OCI-LY3 (cell line): ENCODE measurements at regions not wholly inside any gene's neighbourhood (a gene's known extent, or its start where the extent isn't known, plus 50 kb on each side); places are given as distances from the start of the nearest gene placed in this dataset.

Experiments
- H2AFZ ChIP-seq: fragments of 200-600, 300-600 bp; shearing (Covaris generic); 2 replicates; pipeline ENCODE4 v1.6.0; 2014; ENCODE audit warnings: antibody characterized with exemption, low read depth, low read length
- H3K27ac ChIP-seq: fragments of 200-600, 300-600 bp; sonication (generic); 2 replicates; pipeline ENCODE4 v1.5.1; 2014; ENCODE audit warnings: mild to moderate bottlenecking, low read length, moderate library complexity, mixed read lengths
- H3K27me3 ChIP-seq: fragments of 200-600, 300-600 bp; sonication (generic); 2 replicates; pipeline ENCODE4 v1.6.1; 2014; ENCODE audit warnings: low read depth, low read length, mixed read lengths
- H3K36me3 ChIP-seq: fragments of 200-600, 300-600 bp; sonication (generic); replicated peaks from 2 replicates; pipeline ENCODE3; 2014; ENCODE audit warnings: low read depth, low read length, mixed read lengths
- H3K4me1 ChIP-seq: fragments of 300-600, 200-600 bp; sonication (generic); 2 replicates; pipeline ENCODE4 v1.6.1; 2014; ENCODE audit warnings: low read length, mixed read lengths
- H3K4me2 ChIP-seq: fragments of 200-600, 300-600 bp; sonication (generic); 2 replicates; pipeline ENCODE4 v1.6.1; 2014; ENCODE audit warnings: low read length, mixed read lengths
- H3K4me3 ChIP-seq: fragments of 300-600, 200-600 bp; sonication (generic); 2 replicates; pipeline ENCODE4 v1.5.1; 2014; ENCODE audit warnings: antibody characterized with exemption, mild to moderate bottlenecking, low read length, moderate library complexity
- H3K79me2 ChIP-seq: fragments of 300-600, 200-600 bp; shearing (Covaris generic); 2 replicates; pipeline ENCODE4 v1.6.1; 2014; ENCODE audit warnings: mild to moderate bottlenecking, low read length, mixed read lengths
- H3K9ac ChIP-seq: fragments of 300-600, 200-600 bp; shearing (Covaris generic); 2 replicates; pipeline ENCODE4 v1.6.0; 2014; ENCODE audit warnings: mild to moderate bottlenecking, low read length, moderate library complexity
- H3K9me3 ChIP-seq: fragments of 200-600, 300-600 bp; shearing (Covaris generic); 2 replicates; pipeline ENCODE4 v1.6.1; 2014; ENCODE audit warnings: low read length, mixed read lengths; ENCODE audit not compliant: insufficient read depth
- H4K20me1 ChIP-seq: fragments of 200-600, 300-600 bp; sonication (generic); 2 replicates; pipeline ENCODE4 v1.6.1; 2016; ENCODE audit warnings: low read length, mixed read lengths; ENCODE audit not compliant: insufficient read depth
- EZH2phosphoT487 ChIP-seq: fragments of 200-600 bp; shearing (Covaris generic); IDR thresholded peaks from 2 replicates; pipeline ENCODE4 v1.6.1; 2018; ENCODE audit warnings: antibody characterized with exemption, mixed run types, low read depth
- TF ChIP-seq, protein P1 (sequence below): fragments of 200-600, 300-600 bp; sonication (generic); IDR thresholded peaks from 2 replicates; pipeline ENCODE4 v1.5.1; 2014; ENCODE audit warnings: antibody characterized with exemption, low read length, low read depth

DNA sequence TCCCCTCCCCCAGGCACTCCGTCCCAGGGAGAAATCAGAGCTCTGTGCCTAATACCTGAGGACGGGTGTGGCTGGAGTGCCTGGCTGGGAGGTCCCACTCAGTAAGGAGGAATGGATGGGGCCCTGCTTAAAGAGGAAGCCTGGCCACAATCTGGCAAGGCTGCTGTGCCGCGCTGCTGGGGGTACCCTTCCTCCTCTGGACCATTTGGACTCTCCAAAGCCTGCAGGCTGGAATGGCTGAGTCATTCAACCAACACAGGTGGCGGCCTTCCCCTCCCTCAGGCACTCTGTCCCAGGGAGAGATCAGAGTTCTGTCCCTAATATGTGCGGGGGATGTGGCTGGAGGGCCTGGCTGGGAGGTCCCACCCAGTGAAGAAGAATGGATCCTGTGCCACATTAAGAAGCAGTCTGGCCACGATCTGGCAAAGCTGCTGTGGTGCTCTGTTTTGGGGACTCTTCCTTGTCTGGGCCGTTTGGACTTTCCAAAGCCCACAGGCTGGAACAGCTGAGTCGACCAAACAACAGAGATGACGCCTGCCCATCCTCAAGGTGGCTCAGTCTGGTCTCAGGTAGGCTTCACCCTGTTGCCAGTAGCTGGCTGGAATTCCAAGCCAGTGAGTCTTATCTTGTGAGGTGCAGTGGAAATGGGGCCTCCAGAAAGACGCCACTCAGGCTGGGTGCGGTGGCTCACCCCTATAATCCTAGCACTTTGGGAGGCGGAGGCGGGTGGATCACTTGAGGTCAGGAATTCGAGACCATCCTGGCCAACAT is 127.3 kb upstream of the HUWE1 start:
- Histone ChIP-seq H3K79me2 (no peaks in the 10 kb centered on the region), H3K4me1 (no peaks in the 10 kb centered on the region), H3K4me3 (no peak overlapping the region), H4K20me1 (no peaks in the 10 kb centered on the region), H3K27ac (no peak overlapping the region), H3K27me3 (no peaks in the 10 kb centered on the region), H3K9me3 (no peaks in the 10 kb centered on the region), H2AFZ (no peak overlapping the region), H3K4me2 (no peak overlapping the region), H3K36me3 (no peaks in the 10 kb centered on the region), H3K9ac (no peak overlapping the region)
- TF ChIP-seq EZH2phosphoT487 = no peak
- TF ChIP-seq, protein P1, sequence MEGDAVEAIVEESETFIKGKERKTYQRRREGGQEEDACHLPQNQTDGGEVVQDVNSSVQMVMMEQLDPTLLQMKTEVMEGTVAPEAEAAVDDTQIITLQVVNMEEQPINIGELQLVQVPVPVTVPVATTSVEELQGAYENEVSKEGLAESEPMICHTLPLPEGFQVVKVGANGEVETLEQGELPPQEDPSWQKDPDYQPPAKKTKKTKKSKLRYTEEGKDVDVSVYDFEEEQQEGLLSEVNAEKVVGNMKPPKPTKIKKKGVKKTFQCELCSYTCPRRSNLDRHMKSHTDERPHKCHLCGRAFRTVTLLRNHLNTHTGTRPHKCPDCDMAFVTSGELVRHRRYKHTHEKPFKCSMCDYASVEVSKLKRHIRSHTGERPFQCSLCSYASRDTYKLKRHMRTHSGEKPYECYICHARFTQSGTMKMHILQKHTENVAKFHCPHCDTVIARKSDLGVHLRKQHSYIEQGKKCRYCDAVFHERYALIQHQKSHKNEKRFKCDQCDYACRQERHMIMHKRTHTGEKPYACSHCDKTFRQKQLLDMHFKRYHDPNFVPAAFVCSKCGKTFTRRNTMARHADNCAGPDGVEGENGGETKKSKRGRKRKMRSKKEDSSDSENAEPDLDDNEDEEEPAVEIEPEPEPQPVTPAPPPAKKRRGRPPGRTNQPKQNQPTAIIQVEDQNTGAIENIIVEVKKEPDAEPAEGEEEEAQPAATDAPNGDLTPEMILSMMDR = no peak

DNA sequence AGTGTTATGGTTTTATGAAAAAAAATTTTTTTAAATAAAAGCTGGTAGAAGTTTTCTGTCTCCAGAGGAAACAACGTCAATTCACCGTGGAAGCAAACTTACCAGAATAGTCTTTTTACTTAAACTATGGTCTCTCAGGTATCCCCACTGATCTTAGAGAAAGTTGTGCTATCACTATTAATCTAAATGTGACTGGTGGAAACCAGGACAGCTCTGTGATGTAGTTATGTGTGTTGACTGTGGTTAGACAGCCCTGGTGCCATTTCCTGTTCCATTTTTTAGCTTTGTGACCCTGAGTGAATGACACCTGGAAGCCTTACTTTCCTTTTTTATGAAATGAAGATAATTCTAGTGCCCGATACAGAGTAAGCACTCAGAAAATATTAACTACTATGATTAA is 111.8 kb upstream of the HUWE1 start:
- H3K79me2 ChIP-seq = no peaks in the 10 kb centered on the region
- no peak overlapping the region for H3K4me2 ChIP-seq
- H3K9me3 ChIP-seq = no peaks in the 10 kb centered on the region
- no peaks in the 10 kb centered on the region for H4K20me1 ChIP-seq
- no peaks in the 10 kb centered on the region for H3K36me3 ChIP-seq
- no peak overlapping the region for H3K9ac ChIP-seq
- TF ChIP-seq, protein P1 = no peak
- no peak for TF ChIP-seq EZH2phosphoT487
- no peaks in the 10 kb centered on the region for H3K4me1 ChIP-seq
- H3K27me3 ChIP-seq = 0 out of 2 replicates have a peak, but pooled peaks cover 3% of the 10 kb centered on the region
- no peak overlapping the region for H3K27ac ChIP-seq
- no peak overlapping the region for H2AFZ ChIP-seq
- no peak overlapping the region for H3K4me3 ChIP-seq

DNA sequence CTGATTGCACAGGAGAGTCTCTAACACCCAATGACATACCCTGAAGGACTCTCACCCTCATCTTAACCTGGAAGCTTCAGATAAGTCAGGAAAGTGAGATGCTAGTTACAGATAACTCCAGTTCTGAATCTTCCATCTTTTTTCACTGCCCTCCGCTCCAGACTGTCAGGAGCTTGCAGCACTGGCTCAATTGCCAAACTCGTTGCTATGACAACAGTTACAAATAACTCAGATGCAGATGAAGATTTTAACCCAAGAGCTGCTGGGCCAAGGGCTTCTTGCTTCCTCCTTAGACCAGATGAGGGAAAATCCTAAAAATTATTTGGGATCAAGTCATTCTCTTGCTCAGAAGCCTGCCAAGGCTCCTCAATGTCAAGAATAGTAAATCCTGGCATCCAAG is 109.1 kb upstream of the HUWE1 start:
- H3K4me3 ChIP-seq = no peak overlapping the region
- no peaks in the 10 kb centered on the region for H3K79me2 ChIP-seq
- H4K20me1 ChIP-seq = no peaks in the 10 kb centered on the region
- no peaks in the 10 kb centered on the region for H3K4me1 ChIP-seq
- no peak overlapping the region for H3K27ac ChIP-seq
- TF ChIP-seq, protein P1 = no peak
- TF ChIP-seq EZH2phosphoT487 = no peak
- H3K9me3 ChIP-seq = no peaks in the 10 kb centered on the region
- no peaks in the 10 kb centered on the region for H3K36me3 ChIP-seq
- H3K4me2 ChIP-seq = no peak overlapping the region
- H2AFZ ChIP-seq = no peak overlapping the region
- H3K27me3 ChIP-seq = 0 out of 2 replicates have a peak, but pooled peaks cover 3% of the 10 kb centered on the region
- no peak overlapping the region for H3K9ac ChIP-seq

DNA sequence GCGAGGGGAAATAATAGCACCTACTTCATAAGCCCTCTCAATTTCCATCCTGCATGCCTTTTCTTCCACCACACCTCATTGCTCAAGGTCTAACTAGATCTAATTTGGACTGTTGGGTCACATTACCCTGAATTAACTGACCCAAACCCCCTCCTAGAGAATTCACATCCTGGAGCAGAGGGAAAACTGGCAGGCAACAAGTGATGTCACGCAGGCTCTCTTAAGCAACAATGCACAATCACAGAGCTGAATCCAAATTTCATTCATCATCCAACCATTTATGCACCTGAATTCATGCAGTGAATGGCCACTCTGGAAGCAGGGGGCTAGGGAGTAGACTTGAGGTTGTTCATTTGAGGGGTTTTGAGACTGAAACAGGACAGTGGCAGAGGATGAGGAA is 107.7 kb upstream of the HUWE1 start:
- Histone ChIP-seq H3K9ac (no peak overlapping the region), H3K9me3 (no peaks in the 10 kb centered on the region), H3K4me3 (no peak overlapping the region), H3K79me2 (no peaks in the 10 kb centered on the region), H4K20me1 (no peaks in the 10 kb centered on the region), H3K27me3 (0 out of 2 replicates have a peak, but pooled peaks cover 3% of the 10 kb centered on the region), H3K36me3 (no peaks in the 10 kb centered on the region), H3K4me2 (no peak overlapping the region), H3K4me1 (no peaks in the 10 kb centered on the region), H2AFZ (no peak overlapping the region), H3K27ac (no peak overlapping the region)
- no peak for TF ChIP-seq EZH2phosphoT487
- TF ChIP-seq, protein P1 = no peak
